KMS-11 (cell line): ENCODE measurements at regions not wholly inside any gene's neighbourhood (a gene's known extent, or its start where the extent isn't known, plus 50 kb on each side); places are given as distances from the start of the nearest gene placed in this dataset.
"Not testable (repeated sequence)": the region's sequence is repeated elsewhere in the genome, so short reads cannot be mapped to it uniquely, and the experiment has no call there.

ENCODE experiments used
- H2AFZ ChIP-seq: fragments of 200-600 bp; sonication (generic); 2 replicates; pipeline ENCODE4 v1.6.1; 2016; ENCODE audit warnings: antibody characterized with exemption, mixed run types, low read depth
- H3K27ac ChIP-seq: fragments of 200-600 bp; sonication (generic); 2 replicates; pipeline ENCODE4 v1.6.1; 2016; ENCODE audit warnings: mild to moderate bottlenecking, mixed run types
- H3K27me3 ChIP-seq: fragments of 200-600 bp; sonication (generic); 2 replicates; pipeline ENCODE4 v1.6.1; 2017; ENCODE audit warnings: mild to moderate bottlenecking, low read depth, mixed run types, moderate library complexity; ENCODE audit not compliant: insufficient read depth
- H3K36me3 ChIP-seq: fragments of 200-600 bp; sonication (generic); 2 replicates; pipeline ENCODE4 v1.6.1; 2017; ENCODE audit warnings: mild to moderate bottlenecking, mixed run types; ENCODE audit not compliant: insufficient read depth
- H3K4me1 ChIP-seq: fragments of 200-600 bp; sonication (generic); 2 replicates; pipeline ENCODE4 v1.6.1; 2016; ENCODE audit warnings: mild to moderate bottlenecking, low read depth, mixed run types; ENCODE audit not compliant: poor library complexity, severe bottlenecking
- H3K4me2 ChIP-seq: fragments of 200-600 bp; sonication (generic); 2 replicates; pipeline ENCODE4 v1.7.0; 2016; ENCODE audit warnings: mild to moderate bottlenecking, mixed run types
- H3K4me3 ChIP-seq: fragments of 200-600 bp; sonication (generic); IDR thresholded peaks from 2 replicates; pipeline ENCODE4 v1.6.1; 2017; ENCODE audit warnings: low read depth, low read length, mixed read lengths; ENCODE audit not compliant: insufficient read depth
- H3K79me2 ChIP-seq: fragments of 200-600 bp; sonication (generic); 2 replicates; pipeline ENCODE4 v1.6.1; 2016; ENCODE audit warnings: low read depth, mixed run types; ENCODE audit not compliant: insufficient read depth
- H3K9ac ChIP-seq: fragments of 200-600 bp; sonication (generic); 2 replicates; pipeline ENCODE4 v1.6.1; 2016; ENCODE audit warnings: mild to moderate bottlenecking, mixed run types
- H4K20me1 ChIP-seq: fragments of 200-600 bp; sonication (generic); 2 replicates; pipeline ENCODE4 v1.6.1; 2016; ENCODE audit warnings: mild to moderate bottlenecking, mixed run types; ENCODE audit not compliant: insufficient read depth
- TF ChIP-seq, protein P1 (sequence below): fragments of 200-600 bp; sonication (generic); conservative IDR thresholded peaks from 2 replicates; pipeline ENCODE4 v1.6.1; 2017; ENCODE audit warnings: low read depth, mild to moderate bottlenecking, antibody characterized with exemption, low read length, moderate library complexity, mixed read lengths

DNA sequence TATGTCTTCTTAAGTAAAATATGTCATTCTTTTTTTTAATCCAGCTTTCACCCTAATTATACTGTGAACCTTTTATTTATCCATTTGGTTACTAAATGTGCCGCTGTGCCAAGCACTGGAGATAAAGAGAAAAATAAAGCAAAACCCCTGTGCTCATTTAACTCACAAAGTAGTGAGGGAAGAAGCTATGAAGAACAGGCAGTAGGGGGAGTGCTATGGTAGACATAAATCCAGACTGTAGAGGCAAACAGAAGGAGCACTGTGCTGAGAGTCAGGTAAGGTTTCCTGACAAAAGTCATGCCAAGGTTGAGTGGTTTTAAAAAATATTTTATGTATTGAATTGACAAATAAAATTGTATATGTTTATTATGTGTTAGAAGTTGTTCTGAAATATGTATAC lies 188.5 kb upstream of the SYT10 start:
- H2AFZ ChIP-seq: no peak overlapping the region
- H3K4me1 ChIP-seq: peaks cover 6% of the 10 kb centered on the region
- no peaks in the 10 kb centered on the region for H3K79me2 ChIP-seq
- no peak overlapping the region for H3K9ac ChIP-seq
- TF ChIP-seq, protein P1, sequence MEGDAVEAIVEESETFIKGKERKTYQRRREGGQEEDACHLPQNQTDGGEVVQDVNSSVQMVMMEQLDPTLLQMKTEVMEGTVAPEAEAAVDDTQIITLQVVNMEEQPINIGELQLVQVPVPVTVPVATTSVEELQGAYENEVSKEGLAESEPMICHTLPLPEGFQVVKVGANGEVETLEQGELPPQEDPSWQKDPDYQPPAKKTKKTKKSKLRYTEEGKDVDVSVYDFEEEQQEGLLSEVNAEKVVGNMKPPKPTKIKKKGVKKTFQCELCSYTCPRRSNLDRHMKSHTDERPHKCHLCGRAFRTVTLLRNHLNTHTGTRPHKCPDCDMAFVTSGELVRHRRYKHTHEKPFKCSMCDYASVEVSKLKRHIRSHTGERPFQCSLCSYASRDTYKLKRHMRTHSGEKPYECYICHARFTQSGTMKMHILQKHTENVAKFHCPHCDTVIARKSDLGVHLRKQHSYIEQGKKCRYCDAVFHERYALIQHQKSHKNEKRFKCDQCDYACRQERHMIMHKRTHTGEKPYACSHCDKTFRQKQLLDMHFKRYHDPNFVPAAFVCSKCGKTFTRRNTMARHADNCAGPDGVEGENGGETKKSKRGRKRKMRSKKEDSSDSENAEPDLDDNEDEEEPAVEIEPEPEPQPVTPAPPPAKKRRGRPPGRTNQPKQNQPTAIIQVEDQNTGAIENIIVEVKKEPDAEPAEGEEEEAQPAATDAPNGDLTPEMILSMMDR: no peak
- H3K4me2 ChIP-seq: no peak overlapping the region
- no peak overlapping the region for H3K4me3 ChIP-seq
- H4K20me1 ChIP-seq: no peaks in the 10 kb centered on the region
- H3K27ac ChIP-seq: no peak overlapping the region
- H3K36me3 ChIP-seq: no peaks in the 10 kb centered on the region
- H3K27me3 ChIP-seq: no peaks in the 10 kb centered on the region

- TF ChIP-seq, protein P1: no peak
- Histone ChIP-seq H2AFZ (no peak overlapping the region; the same call in 1 of the 2 replicates), H3K4me1 (peaks cover 37% of the 10 kb centered on the region), H4K20me1 (no peaks in the 10 kb centered on the region), H3K4me2 (peak overlapping the region; percentile 73), H3K4me3 (no peak overlapping the region), H3K9ac (peak overlapping the region; percentile 37; the same call in 1 of the 2 replicates), H3K27me3 (no peaks in the 10 kb centered on the region), H3K79me2 (no peaks in the 10 kb centered on the region), H3K36me3 (no peaks in the 10 kb centered on the region), H3K27ac (peak overlapping the region; percentile 76)
Observed at GRCh38 chr12:33634544-33634943, 194.9 kb upstream of the SYT10 start.

GRCh38 chr12:33636930-33637329 lies 197.3 kb upstream of the SYT10 start:
- H3K9ac ChIP-seq, H3K27ac ChIP-seq, H4K20me1 ChIP-seq, H3K4me2 ChIP-seq, H2AFZ ChIP-seq, H3K27me3 ChIP-seq, H3K79me2 ChIP-seq, H3K36me3 ChIP-seq, H3K4me3 ChIP-seq: not testable (repeated sequence)
- H3K4me1 ChIP-seq: peaks cover 37% of the 10 kb centered on the region

GRCh38 chr12:33639975-33640374 lies 200.4 kb upstream of the SYT10 start:
- Histone ChIP-seq H3K27ac (no peak overlapping the region), H3K4me3 (no peak overlapping the region), H3K4me1 (peaks cover 14% of the 10 kb centered on the region), H3K4me2 (no peak overlapping the region), H2AFZ (no peak overlapping the region), H4K20me1 (no peaks in the 10 kb centered on the region), H3K36me3 (no peaks in the 10 kb centered on the region), H3K79me2 (no peaks in the 10 kb centered on the region), H3K27me3 (no peaks in the 10 kb centered on the region), H3K9ac (no peak overlapping the region)
- TF ChIP-seq, protein P1: no peak

- Histone ChIP-seq H3K27me3 (no peaks in the 10 kb centered on the region), H3K4me1 (no peaks in the 10 kb centered on the region), H3K9ac (no peak overlapping the region), H3K36me3 (no peaks in the 10 kb centered on the region), H3K79me2 (no peaks in the 10 kb centered on the region), H3K4me3 (no peak overlapping the region), H4K20me1 (no peaks in the 10 kb centered on the region), H3K27ac (no peak overlapping the region), H3K4me2 (no peak overlapping the region), H2AFZ (no peak overlapping the region)
- TF ChIP-seq, protein P1: no peak
Observed at GRCh38 chr12:33649992-33650391, 210.4 kb upstream of the SYT10 start.
